Endodermal cell (in vitro differentiated cells): ENCODE measurements at regions not wholly inside any gene's neighbourhood (a gene's known extent, or its start where the extent isn't known, plus 50 kb on each side); places are given as distances from the start of the nearest gene placed in this dataset.

Source experiments
- DNase-seq: peaks from one replicate; pipeline ENCODE4 v3.0.0-alpha.2; 2017
- H3K27ac ChIP-seq: 2 replicates; pipeline ENCODE4 v1.5.1; 2013; ENCODE audit warnings: mild to moderate bottlenecking, low read depth, low read length, moderate library complexity
- H3K27me3 ChIP-seq: 2 replicates; pipeline ENCODE4 v1.6.1; 2013; ENCODE audit warnings: mild to moderate bottlenecking, low read length, moderate library complexity; ENCODE audit not compliant: insufficient read depth, control insufficient read depth, poor library complexity, severe bottlenecking
- H3K36me3 ChIP-seq: 2 replicates; pipeline ENCODE4 v1.7.0; 2013; ENCODE audit warnings: mild to moderate bottlenecking, low read length, moderate library complexity; ENCODE audit not compliant: control insufficient read depth, insufficient read depth
- H3K4me1 ChIP-seq: one replicate; pipeline ENCODE4 v1.7.0; 2013; ENCODE audit warnings: low read length; ENCODE audit not compliant: control insufficient read depth, insufficient read depth
- H3K4me3 ChIP-seq: 2 replicates; pipeline ENCODE4 v1.5.1; 2013; ENCODE audit warnings: mild to moderate bottlenecking, low read length, moderate library complexity
- H3K9ac ChIP-seq: 2 replicates; pipeline ENCODE4 v1.6.1; 2013; ENCODE audit warnings: mild to moderate bottlenecking, low read length, moderate library complexity; ENCODE audit not compliant: poor library complexity, severe bottlenecking; ENCODE audit errors: extremely low read depth
- H3K9me3 ChIP-seq: 2 replicates; pipeline ENCODE4 v1.6.1; 2013; ENCODE audit warnings: mild to moderate bottlenecking, low read length, moderate library complexity; ENCODE audit not compliant: control insufficient read depth
- H3K27ac Mint-ChIP-seq: 2 replicates; pipeline ENCODE4 v1.8.0; 2020; ENCODE audit warnings: mixed read lengths
- H3K27me3 Mint-ChIP-seq: 2 replicates; pipeline ENCODE4 v1.8.0; 2021; ENCODE audit warnings: mild to moderate bottlenecking, mixed read lengths; ENCODE audit not compliant: insufficient read depth
- H3K36me3 Mint-ChIP-seq: 2 replicates; pipeline ENCODE4 v1.8.0; 2020; ENCODE audit warnings: low read depth, mixed read lengths
- H3K4me1 Mint-ChIP-seq: 2 replicates; pipeline ENCODE4 v1.8.0; 2020; ENCODE audit warnings: mixed read lengths
- H3K4me3 Mint-ChIP-seq: 2 replicates; pipeline ENCODE4 v1.8.0; 2020; ENCODE audit warnings: mild to moderate bottlenecking, moderate library complexity, mixed read lengths
- H3K9me3 Mint-ChIP-seq: 2 replicates; pipeline ENCODE4 v1.8.0; 2020; ENCODE audit warnings: mild to moderate bottlenecking, mixed read lengths
- CTCF ChIP-seq: fragments of 200-600 bp; sonication (generic); conservative IDR thresholded peaks from 2 replicates; pipeline ENCODE4 v1.5.0; 2021; ENCODE audit warnings: antibody characterized with exemption, mild to moderate bottlenecking

- no peak overlapping the region for H3K4me3 ChIP-seq
- Mint-ChIP-seq H3K36me3 (no peaks in the 10 kb centered on the region), H3K27me3 (no peaks in the 10 kb centered on the region)
Measured at GRCh38 chr4:137583671-137584070, 51.4 kb upstream of the PCDH18 start.

More at GRCh38 chr4:137583671-137584070, 51.4 kb upstream of the PCDH18 start:
- Histone ChIP-seq H3K27me3 (no peaks in the 10 kb centered on the region), H3K36me3 (no peaks in the 10 kb centered on the region), H3K27ac (no peak overlapping the region), H3K9ac (no peak overlapping the region), H3K4me1 (no peaks in the 10 kb centered on the region), H3K9me3 (no peaks in the 10 kb centered on the region)
- Mint-ChIP-seq H3K4me1 (no peaks in the 10 kb centered on the region), H3K9me3 (no peaks in the 10 kb centered on the region), H3K4me3 (no peak overlapping the region), H3K27ac (no peak overlapping the region)
- DNase-seq: no peak
- no peak for TF ChIP-seq CTCF
